ENCODE measurements at regions not wholly inside any gene's neighbourhood (a gene's known extent, or its start where the extent isn't known, plus 50 kb on each side); places are given as distances from the start of the nearest gene placed in this dataset.
"Not testable (repeated sequence)": the region's sequence is repeated elsewhere in the genome, so short reads cannot be mapped to it uniquely, and the experiment has no call there.

GRCh38 chr6:60867548-60867947, 1418.5 kb downstream of the KHDRBS2 start:
- intact Hi-C loops (cut with DNase I, micrococcal nuclease) = no loop called here
- POLR2A ChIA-PET = no interaction called here

DNA sequence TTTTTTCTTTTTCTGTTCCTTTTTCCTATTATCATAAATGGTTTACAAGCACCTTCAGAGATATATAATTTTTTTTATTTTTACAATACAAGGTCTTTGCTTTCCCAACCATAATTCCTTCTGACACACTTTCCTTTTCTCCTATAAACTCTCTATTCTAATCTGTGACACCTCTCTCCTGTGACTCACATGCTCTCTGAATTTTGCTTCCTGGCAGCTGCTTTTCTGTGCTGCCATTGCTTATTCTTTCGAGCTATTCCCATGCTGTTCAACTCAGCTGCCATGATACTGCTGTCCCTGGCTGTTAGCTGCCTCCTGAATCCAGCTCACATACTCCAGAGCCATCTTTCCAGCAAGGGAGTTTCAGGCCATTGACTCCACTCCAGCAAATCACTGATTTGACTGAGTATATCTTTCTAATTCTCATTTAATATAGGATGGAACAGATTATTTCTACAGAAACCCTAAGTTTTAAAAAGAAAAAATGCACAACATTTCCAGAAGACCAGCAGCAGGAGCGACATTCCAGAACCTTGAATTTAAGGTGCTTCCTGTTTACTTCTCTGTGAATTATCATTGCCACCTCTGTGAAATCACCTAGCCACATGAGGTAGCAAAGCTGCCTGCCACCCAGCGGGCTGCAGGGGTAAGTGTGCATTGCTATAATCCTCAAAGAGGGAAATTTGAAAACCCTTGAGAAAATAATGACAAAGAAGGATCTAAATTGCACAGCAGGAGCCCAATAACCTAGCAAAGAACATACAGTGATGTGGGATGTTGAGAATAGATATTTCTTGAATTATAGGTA, 1442.6 kb downstream of the KHDRBS2 start:
- H3K27me3 Mint-ChIP-seq; POLR2A ChIA-PET; intact Hi-C loops (cut with DNase I, micrococcal nuclease); H3K4me1 Mint-ChIP-seq; DNase-seq; H3K36me3 Mint-ChIP-seq (ENCODE audit: low read depth); H3K27ac Mint-ChIP-seq; H3K9me3 Mint-ChIP-seq (ENCODE audit: low read depth); H3K4me3 Mint-ChIP-seq; CTCF ChIA-PET; ATAC-seq: not testable (repeated sequence)

More at GRCh38 chr6:60867548-60867947, 1418.5 kb downstream of the KHDRBS2 start:
- Mint-ChIP-seq H3K4me1 (no peaks in the 10 kb centered on the region), H3K4me3 (no peak overlapping the region), H3K27me3 (no peaks in the 10 kb centered on the region), H3K9me3 (ENCODE audit: low read depth) (peaks cover 14% of the 10 kb centered on the region), H3K27ac (no peak overlapping the region), H3K36me3 (ENCODE audit: low read depth) (no peaks in the 10 kb centered on the region)
- DNase-seq = no peak
- no peak for ATAC-seq
- CTCF ChIA-PET = no interaction called here

- H3K27me3 Mint-ChIP-seq; H3K4me1 Mint-ChIP-seq; H3K4me3 Mint-ChIP-seq; H3K27ac Mint-ChIP-seq; POLR2A ChIA-PET; ATAC-seq; DNase-seq; H3K36me3 Mint-ChIP-seq (ENCODE audit: low read depth); intact Hi-C loops (cut with DNase I, micrococcal nuclease); CTCF ChIA-PET: not testable (repeated sequence)
- peaks cover 14% of the 10 kb centered on the region for H3K9me3 Mint-ChIP-seq (ENCODE audit: low read depth)
Measured at GRCh38 chr6:60830726-60831125, 1455.3 kb downstream of the KHDRBS2 start.

- intact Hi-C loops (cut with DNase I, micrococcal nuclease); DNase-seq; H3K4me1 Mint-ChIP-seq; H3K27me3 Mint-ChIP-seq; ATAC-seq; H3K36me3 Mint-ChIP-seq (ENCODE audit: low read depth); POLR2A ChIA-PET; H3K4me3 Mint-ChIP-seq; H3K9me3 Mint-ChIP-seq (ENCODE audit: low read depth); H3K27ac Mint-ChIP-seq: not testable (repeated sequence)
- CTCF ChIA-PET = interaction anchor here (0.6 kb wide), 1 partner anchor 131 kb away, joined by 3 read pairs; no protein-coding TSS in a partner anchor
Measured at GRCh38 chr6:60822597-60822996, 1463.4 kb downstream of the KHDRBS2 start.

- intact Hi-C loops (cut with DNase I, micrococcal nuclease); POLR2A ChIA-PET; H3K36me3 Mint-ChIP-seq (ENCODE audit: low read depth); ATAC-seq; H3K4me3 Mint-ChIP-seq; H3K9me3 Mint-ChIP-seq (ENCODE audit: low read depth); H3K27me3 Mint-ChIP-seq; DNase-seq; H3K4me1 Mint-ChIP-seq; CTCF ChIA-PET; H3K27ac Mint-ChIP-seq: not testable (repeated sequence)
Measured at GRCh38 chr6:60818072-60818471, 1468.0 kb downstream of the KHDRBS2 start.

DNA sequence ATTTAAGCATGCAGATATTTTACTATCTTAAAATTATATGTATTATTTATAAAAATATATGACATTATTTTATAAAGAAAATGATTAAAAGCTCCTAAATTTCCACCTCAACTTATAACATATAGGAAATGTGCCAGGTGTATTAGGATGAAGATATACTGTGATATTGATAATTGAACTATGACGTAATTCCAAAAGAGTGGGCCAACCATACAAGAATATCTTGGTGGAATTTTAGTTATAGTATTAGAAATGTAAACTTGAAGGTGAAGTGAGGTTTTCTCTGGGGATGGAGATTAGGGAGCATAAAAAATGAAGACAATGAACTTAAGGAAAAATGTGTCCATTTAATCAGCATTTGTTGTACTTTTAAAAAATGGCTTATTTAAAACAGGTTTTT, 1471.2 kb downstream of the KHDRBS2 start:
- H3K9me3 Mint-ChIP-seq (ENCODE audit: low read depth); intact Hi-C loops (cut with DNase I, micrococcal nuclease); H3K36me3 Mint-ChIP-seq (ENCODE audit: low read depth); H3K4me1 Mint-ChIP-seq; ATAC-seq; H3K27ac Mint-ChIP-seq; H3K4me3 Mint-ChIP-seq; H3K27me3 Mint-ChIP-seq; POLR2A ChIA-PET; DNase-seq; CTCF ChIA-PET: not testable (repeated sequence)

DNA sequence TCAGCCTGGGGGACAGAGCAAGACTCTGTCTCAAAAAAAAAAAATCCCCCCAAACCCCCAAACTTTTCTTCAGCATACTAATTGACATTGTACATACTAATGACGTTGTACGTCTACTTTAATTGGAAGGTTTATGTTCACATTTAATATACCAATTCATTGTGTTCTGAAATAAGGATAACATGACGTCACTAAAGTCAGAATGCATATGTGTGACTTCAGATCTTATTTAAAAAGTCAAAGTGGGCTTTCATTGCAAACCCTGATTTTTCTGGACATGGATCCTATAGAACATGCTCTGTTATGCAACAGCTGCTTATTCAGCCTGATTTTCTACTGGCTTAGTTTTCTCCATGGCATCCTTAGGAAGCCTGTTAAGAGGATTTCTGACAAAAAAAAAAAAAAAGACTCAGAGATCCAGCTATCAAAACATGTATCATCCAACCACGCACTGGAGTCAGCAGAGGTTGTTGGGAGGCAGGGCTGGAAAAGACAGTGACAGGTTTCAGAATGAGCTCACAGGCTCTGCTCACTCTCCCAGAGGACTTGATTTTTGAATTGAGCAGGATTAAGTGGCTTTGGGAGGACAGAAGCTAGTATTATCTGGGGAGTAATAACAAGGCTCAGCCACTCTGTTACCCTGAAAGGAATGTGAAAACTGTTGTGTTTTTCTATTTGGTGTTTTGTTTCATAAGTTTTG, 1472.0 kb downstream of the KHDRBS2 start:
- H3K36me3 Mint-ChIP-seq (ENCODE audit: low read depth); POLR2A ChIA-PET; ATAC-seq; H3K9me3 Mint-ChIP-seq (ENCODE audit: low read depth); DNase-seq; intact Hi-C loops (cut with DNase I, micrococcal nuclease); H3K4me1 Mint-ChIP-seq; H3K27ac Mint-ChIP-seq; CTCF ChIA-PET; H3K4me3 Mint-ChIP-seq; H3K27me3 Mint-ChIP-seq: not testable (repeated sequence)

DNA sequence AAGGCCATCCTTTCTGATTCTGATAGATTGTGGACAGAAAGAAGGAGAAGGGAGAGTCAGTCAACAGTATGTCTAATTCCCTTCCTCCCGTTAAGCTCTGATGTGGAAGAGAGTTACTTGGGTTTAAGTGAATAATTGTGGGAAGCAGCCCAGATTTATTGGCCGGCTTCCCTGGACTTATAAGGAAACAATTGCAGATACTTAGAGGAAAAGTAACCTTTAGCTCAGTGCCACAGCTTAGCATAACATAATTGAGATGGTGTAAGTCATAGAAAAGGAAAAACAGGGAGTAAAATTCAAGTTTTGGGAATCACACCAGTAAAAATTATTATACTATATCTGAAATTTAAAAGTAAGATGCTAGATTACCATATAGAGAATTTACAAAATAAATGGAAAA, 1475.8 kb downstream of the KHDRBS2 start:
- intact Hi-C loops (cut with DNase I, micrococcal nuclease); H3K4me3 Mint-ChIP-seq; H3K27me3 Mint-ChIP-seq; ATAC-seq; CTCF ChIA-PET; H3K9me3 Mint-ChIP-seq (ENCODE audit: low read depth); H3K4me1 Mint-ChIP-seq; H3K36me3 Mint-ChIP-seq (ENCODE audit: low read depth); H3K27ac Mint-ChIP-seq; DNase-seq; POLR2A ChIA-PET: not testable (repeated sequence)

GRCh38 chr6:60799146-60799545, 1486.9 kb downstream of the KHDRBS2 start:
- CTCF ChIA-PET; intact Hi-C loops (cut with DNase I, micrococcal nuclease); H3K27ac Mint-ChIP-seq; H3K36me3 Mint-ChIP-seq (ENCODE audit: low read depth); H3K4me3 Mint-ChIP-seq; POLR2A ChIA-PET; ATAC-seq; DNase-seq; H3K4me1 Mint-ChIP-seq; H3K27me3 Mint-ChIP-seq: not testable (repeated sequence)
- peaks cover 12% of the 10 kb centered on the region for H3K9me3 Mint-ChIP-seq (ENCODE audit: low read depth)

DNA sequence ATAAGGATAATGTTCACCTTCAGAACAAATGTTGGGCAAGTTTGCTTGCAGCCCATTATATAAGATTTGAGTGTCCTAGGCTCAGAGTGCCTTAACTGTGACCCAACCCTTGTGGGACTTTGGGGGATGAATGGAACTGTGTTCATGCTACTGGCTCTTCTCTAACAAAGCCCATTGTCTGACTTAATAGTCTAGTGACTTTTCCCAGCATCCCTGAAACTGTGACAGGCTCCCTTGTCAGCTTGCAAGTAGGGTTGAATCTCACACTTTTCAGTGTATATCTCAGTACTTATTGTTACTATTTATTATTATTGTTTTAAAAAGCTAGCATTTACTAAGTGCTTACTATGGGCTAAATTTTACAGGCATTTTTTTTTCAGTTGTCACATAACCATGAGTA, 1488.2 kb downstream of the KHDRBS2 start:
- CTCF ChIA-PET; H3K27me3 Mint-ChIP-seq; H3K27ac Mint-ChIP-seq; H3K4me3 Mint-ChIP-seq; H3K4me1 Mint-ChIP-seq; DNase-seq; POLR2A ChIA-PET; ATAC-seq; H3K36me3 Mint-ChIP-seq (ENCODE audit: low read depth); intact Hi-C loops (cut with DNase I, micrococcal nuclease): not testable (repeated sequence)
- peaks cover 12% of the 10 kb centered on the region for H3K9me3 Mint-ChIP-seq (ENCODE audit: low read depth)

- H3K9me3 Mint-ChIP-seq (ENCODE audit: low read depth); intact Hi-C loops (cut with DNase I, micrococcal nuclease); CTCF ChIA-PET; DNase-seq; POLR2A ChIA-PET; H3K27ac Mint-ChIP-seq; H3K4me3 Mint-ChIP-seq; H3K4me1 Mint-ChIP-seq; H3K36me3 Mint-ChIP-seq (ENCODE audit: low read depth); H3K27me3 Mint-ChIP-seq; ATAC-seq: not testable (repeated sequence)
Measured at GRCh38 chr6:60789601-60790000, 1496.4 kb downstream of the KHDRBS2 start.

DNA sequence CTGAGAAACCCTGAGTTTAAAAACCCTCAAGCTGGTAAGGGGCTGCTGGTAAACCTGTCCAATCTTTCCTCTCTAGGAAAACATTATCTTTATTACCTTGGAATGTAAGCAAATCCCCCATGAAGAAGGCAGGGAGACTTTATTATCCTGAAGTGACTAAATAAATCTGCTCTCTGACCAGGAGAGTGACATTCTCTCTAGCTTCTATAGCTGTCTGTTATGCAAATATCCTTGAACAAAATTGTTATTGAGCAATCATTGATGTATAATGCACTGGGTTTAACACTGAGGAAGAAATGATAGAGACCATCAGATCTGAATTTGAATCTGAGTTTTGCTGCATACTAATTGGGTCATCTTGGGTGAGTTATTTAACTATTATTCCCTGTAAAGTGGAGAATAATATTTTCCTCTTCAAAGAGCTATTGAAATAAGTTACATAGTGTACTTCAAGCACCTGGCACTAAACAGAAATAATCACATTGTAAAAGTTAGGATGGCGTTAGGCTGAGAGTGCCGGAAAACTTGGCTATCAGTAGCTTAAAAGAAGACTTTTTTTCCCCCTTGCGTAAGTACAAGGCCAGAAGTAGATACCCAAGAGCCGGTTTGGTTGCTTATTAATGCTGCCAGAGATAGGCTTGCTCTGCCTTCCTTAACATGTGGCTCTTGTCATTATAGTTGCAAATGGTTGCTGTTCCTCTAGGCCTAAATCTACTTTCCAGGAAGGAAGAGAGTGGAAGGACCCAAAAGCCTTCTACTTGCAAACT, 1503.1 kb downstream of the KHDRBS2 start:
- H3K4me3 Mint-ChIP-seq = not testable (repeated sequence)

More for the DNA sequence above, 1503.1 kb downstream of the KHDRBS2 start:
- H3K27ac Mint-ChIP-seq; ATAC-seq; H3K27me3 Mint-ChIP-seq; H3K36me3 Mint-ChIP-seq (ENCODE audit: low read depth); intact Hi-C loops (cut with DNase I, micrococcal nuclease); DNase-seq; H3K9me3 Mint-ChIP-seq (ENCODE audit: low read depth); CTCF ChIA-PET; H3K4me1 Mint-ChIP-seq; POLR2A ChIA-PET: not testable (repeated sequence)

Data from activated CD4-positive, alpha-beta T cell treated with anti-CD3 and anti-CD28 coated beads for 36 hours (primary cell).